Mesendoderm (in vitro differentiated cells): ENCODE measurements at regions not wholly inside any gene's neighbourhood (a gene's known extent, or its start where the extent isn't known, plus 50 kb on each side); places are given as distances from the start of the nearest gene placed in this dataset.
"Not testable (repeated sequence)": the region's sequence is repeated elsewhere in the genome, so short reads cannot be mapped to it uniquely, and the experiment has no call there.

Experiments used
- DNase-seq: peaks from one replicate; pipeline ENCODE4 v3.0.0; 2013
- H2AK5ac ChIP-seq: 2 replicates; pipeline ENCODE4 v1.6.1; 2013; ENCODE audit warnings: low read length, inconsistent platforms
- H2BK120ac ChIP-seq: 2 replicates; pipeline ENCODE4 v1.6.1; 2013; ENCODE audit warnings: low read depth, mild to moderate bottlenecking, low read length, moderate library complexity, mixed read lengths
- H2BK15ac ChIP-seq: replicated peaks from 2 replicates; pipeline ENCODE4 v1.6.1; 2013; ENCODE audit warnings: low read depth, mild to moderate bottlenecking, moderate library complexity
- H2BK5ac ChIP-seq: 2 replicates; pipeline ENCODE4 v1.6.1; 2013; ENCODE audit warnings: low read length, inconsistent platforms
- H3K18ac ChIP-seq: 2 replicates; pipeline ENCODE4 v1.6.1; 2013; ENCODE audit warnings: mild to moderate bottlenecking, low read length, mixed read lengths
- H3K23ac ChIP-seq: one replicate; pipeline ENCODE4 v1.6.1; 2013; ENCODE audit warnings: low read length
- H3K27ac ChIP-seq: 2 replicates; pipeline ENCODE4 v1.5.1; 2013; ENCODE audit warnings: low read depth, mild to moderate bottlenecking, inconsistent platforms, low read length, moderate library complexity
- H3K27me3 ChIP-seq: 2 replicates; pipeline ENCODE4 v1.6.1; 2013; ENCODE audit warnings: low read length, control low read depth, mild to moderate bottlenecking, inconsistent platforms; ENCODE audit not compliant: insufficient read depth, poor library complexity
- H3K36me3 ChIP-seq: 2 replicates; pipeline ENCODE4 v1.6.1; 2013; ENCODE audit warnings: low read length, inconsistent platforms; ENCODE audit not compliant: control insufficient read depth, insufficient read depth
- H3K4ac ChIP-seq: one replicate; pipeline ENCODE4 v1.6.1; 2013; ENCODE audit warnings: low read depth, mild to moderate bottlenecking, low read length, moderate library complexity
- H3K4me1 ChIP-seq: 2 replicates; pipeline ENCODE4 v1.6.1; 2013; ENCODE audit warnings: low read depth, low read length, inconsistent platforms; ENCODE audit not compliant: control insufficient read depth
- H3K4me2 ChIP-seq: 2 replicates; pipeline ENCODE4 v1.6.1; 2013; ENCODE audit warnings: low read length
- H3K4me3 ChIP-seq: 2 replicates; pipeline ENCODE4 v1.5.1; 2013; ENCODE audit warnings: mild to moderate bottlenecking, low read length
- H3K56ac ChIP-seq: one replicate; pipeline ENCODE4 v1.6.1; 2013; ENCODE audit warnings: low read length
- H3K79me1 ChIP-seq: 2 replicates; pipeline ENCODE4 v1.6.1; 2013; ENCODE audit warnings: low read length, inconsistent platforms
- H3K79me2 ChIP-seq: 2 replicates; pipeline ENCODE4 v1.6.1; 2013; ENCODE audit warnings: mild to moderate bottlenecking, low read length; ENCODE audit not compliant: control insufficient read depth, insufficient read depth
- H3K9ac ChIP-seq: 2 replicates; pipeline ENCODE4 v1.6.1; 2013; ENCODE audit warnings: low read length, inconsistent platforms
- H4K5ac ChIP-seq: one replicate; pipeline ENCODE4 v1.6.1; 2013; ENCODE audit warnings: low read length
- H4K8ac ChIP-seq: one replicate; pipeline ENCODE4 v1.6.1; 2013; ENCODE audit warnings: low read depth, mild to moderate bottlenecking, control low read depth, low read length, moderate library complexity
- WGBS: extraction: QIAGEN DNeasy Blood & Tissue Kit; methylation state at CpG from one replicate; pipeline ENCODE4 v1.1.7; 2013; ENCODE audit warnings: low lambda C conversion rate, missing lambda C conversion rate; ENCODE audit not compliant: insufficient coverage; ENCODE audit errors: extremely low coverage; 5-methylcytosine and 5-hydroxymethylcytosine counted together

GRCh38 chr14:82035397-82035796 is 501.7 kb upstream of the SEL1L start:
- Histone ChIP-seq H4K5ac (no peak overlapping the region), H3K4me2 (no peak overlapping the region), H3K79me1 (no peaks in the 10 kb centered on the region), H3K56ac (no peak overlapping the region), H2BK5ac (no peak overlapping the region), H3K4me3 (no peak overlapping the region), H3K23ac (no peak overlapping the region), H3K36me3 (no peaks in the 10 kb centered on the region), H3K9ac (no peak overlapping the region), H4K8ac (no peak overlapping the region), H3K4ac (no peak overlapping the region), H3K79me2 (no peaks in the 10 kb centered on the region), H3K18ac (no peak overlapping the region), H3K27me3 (no peaks in the 10 kb centered on the region), H3K27ac (no peak overlapping the region), H2BK120ac (no peak overlapping the region), H2AK5ac (no peak overlapping the region), H2BK15ac (no peak overlapping the region), H3K4me1 (no peaks in the 10 kb centered on the region)
- no CpG with 5 or more reads among the region's 3 CpGs for WGBS
- DNase-seq = no peak

DNA sequence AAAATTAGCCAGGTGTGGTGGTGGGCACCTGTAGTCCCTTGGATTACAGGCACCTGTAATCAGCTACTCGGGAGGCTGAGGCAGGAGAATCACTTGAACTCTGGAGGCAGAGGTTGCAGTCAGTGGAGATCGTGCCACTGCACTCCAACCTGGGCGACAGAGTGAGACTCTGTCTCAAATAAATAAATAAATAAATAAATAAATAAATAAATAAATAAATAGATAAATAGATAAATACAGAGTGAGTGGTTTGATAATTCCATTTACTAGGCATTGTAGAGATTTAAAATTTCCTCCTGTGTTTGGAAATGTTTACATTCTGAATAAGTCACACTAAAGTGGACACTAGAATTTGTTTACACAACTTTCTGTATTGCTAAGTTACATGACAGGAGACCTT is 504.4 kb upstream of the SEL1L start:
- not testable (repeated sequence) for H2BK15ac ChIP-seq, DNase-seq, H3K4ac ChIP-seq, H4K8ac ChIP-seq, H3K79me2 ChIP-seq, H3K23ac ChIP-seq, H3K4me1 ChIP-seq, H3K36me3 ChIP-seq, H3K4me3 ChIP-seq, H3K56ac ChIP-seq, H2BK5ac ChIP-seq, H4K5ac ChIP-seq, H3K4me2 ChIP-seq, H2BK120ac ChIP-seq, H3K27me3 ChIP-seq, H3K27ac ChIP-seq, H3K18ac ChIP-seq, H3K9ac ChIP-seq, H3K79me1 ChIP-seq, H2AK5ac ChIP-seq
- WGBS = no CpG with 5 or more reads among the region's 3 CpGs

DNA sequence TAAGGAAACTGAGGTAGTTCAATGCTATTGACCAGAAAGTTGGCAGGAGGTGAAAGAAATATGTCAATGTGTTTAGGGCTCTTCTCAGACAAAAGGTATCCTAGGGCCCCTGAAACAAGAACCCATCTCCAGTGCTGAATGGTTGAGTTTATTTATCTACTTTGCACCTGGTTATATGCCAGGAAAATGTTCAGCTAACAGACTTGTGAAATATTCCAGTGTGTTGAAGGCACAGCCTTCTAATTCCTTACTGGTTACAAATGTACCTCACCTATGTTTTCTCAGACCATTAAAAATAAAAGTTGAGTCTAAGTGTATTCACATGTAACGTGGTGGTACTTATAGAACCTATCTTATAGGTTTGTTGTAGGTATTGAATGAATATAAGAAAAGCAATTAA is 511.7 kb upstream of the SEL1L start:
- Histone ChIP-seq H3K79me1 (no peaks in the 10 kb centered on the region), H2BK5ac (no peak overlapping the region), H3K36me3 (no peaks in the 10 kb centered on the region), H3K18ac (no peak overlapping the region), H3K4ac (no peak overlapping the region), H3K56ac (no peak overlapping the region), H2BK15ac (no peak overlapping the region), H3K4me2 (no peak overlapping the region), H3K79me2 (no peaks in the 10 kb centered on the region), H3K23ac (no peak overlapping the region), H3K9ac (no peak overlapping the region), H3K27me3 (no peaks in the 10 kb centered on the region), H4K8ac (no peak overlapping the region), H3K4me3 (no peak overlapping the region), H2BK120ac (no peak overlapping the region), H2AK5ac (no peak overlapping the region), H3K27ac (no peak overlapping the region), H3K4me1 (no peaks in the 10 kb centered on the region), H4K5ac (no peak overlapping the region)
- no peak for DNase-seq
- no CpG with 5 or more reads among the region's 1 CpG for WGBS

GRCh38 chr14:82046512-82047226 is 513.0 kb upstream of the SEL1L start:
- Histone ChIP-seq H3K56ac (no peak overlapping the region), H3K9ac (no peak overlapping the region), H3K23ac (no peak overlapping the region), H4K8ac (no peak overlapping the region), H3K4me1 (no peaks in the 10 kb centered on the region), H2AK5ac (no peak overlapping the region), H3K27me3 (no peaks in the 10 kb centered on the region), H3K4me3 (no peak overlapping the region), H3K4me2 (no peak overlapping the region), H3K79me2 (no peaks in the 10 kb centered on the region), H2BK15ac (no peak overlapping the region), H3K18ac (no peak overlapping the region), H2BK120ac (no peak overlapping the region), H2BK5ac (no peak overlapping the region), H3K27ac (no peak overlapping the region), H3K79me1 (no peaks in the 10 kb centered on the region), H4K5ac (no peak overlapping the region), H3K36me3 (no peaks in the 10 kb centered on the region), H3K4ac (no peak overlapping the region)
- DNase-seq = no peak
- WGBS = no CpG with 5 or more reads among the region's 1 CpG

DNA sequence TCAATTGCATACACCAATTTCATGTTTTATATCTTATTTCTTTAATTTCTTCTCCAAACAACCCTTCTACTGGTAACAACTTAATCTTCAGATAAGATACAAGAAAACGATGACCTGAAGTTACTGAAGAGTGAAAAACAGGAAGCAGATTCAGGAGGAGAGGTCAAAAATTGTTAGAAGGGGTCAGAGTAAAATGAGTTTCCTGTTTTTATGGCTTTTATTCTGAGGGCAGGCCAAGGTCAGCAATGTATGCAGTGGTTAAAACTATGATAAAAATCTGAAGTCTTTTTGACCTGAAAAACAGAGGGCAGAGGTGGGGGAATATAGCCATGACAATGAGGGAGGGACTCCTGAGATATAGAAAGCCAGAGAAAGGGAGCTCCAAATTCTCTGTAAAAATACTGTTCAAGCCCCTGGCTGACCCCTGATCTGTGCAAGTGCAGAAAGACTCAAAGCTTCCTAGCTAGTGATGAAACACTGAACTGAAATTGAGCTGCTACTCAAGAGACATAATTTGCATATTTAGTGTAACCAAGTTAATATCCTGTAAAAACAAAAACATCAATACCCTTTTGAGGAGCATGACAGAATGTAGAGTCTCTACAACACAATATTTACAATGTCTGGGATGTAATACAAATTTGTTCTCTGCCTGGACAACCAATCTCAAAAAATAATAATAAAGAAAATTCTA is 514.3 kb upstream of the SEL1L start:
- Histone ChIP-seq H2BK120ac (no peak overlapping the region), H3K56ac (no peak overlapping the region), H3K4me3 (no peak overlapping the region), H3K4me1 (no peaks in the 10 kb centered on the region), H4K8ac (no peak overlapping the region), H3K79me1 (no peaks in the 10 kb centered on the region), H3K18ac (no peak overlapping the region), H3K23ac (no peak overlapping the region), H3K36me3 (no peaks in the 10 kb centered on the region), H3K9ac (no peak overlapping the region), H3K27ac (no peak overlapping the region), H3K79me2 (no peaks in the 10 kb centered on the region), H2BK15ac (no peak overlapping the region), H3K4ac (no peak overlapping the region), H3K4me2 (no peak overlapping the region), H2AK5ac (no peak overlapping the region), H3K27me3 (no peaks in the 10 kb centered on the region), H4K5ac (no peak overlapping the region), H2BK5ac (no peak overlapping the region)
- DNase-seq = no peak
- no CpG with 5 or more reads among the region's 1 CpG for whole genome bisulfite sequencing

DNA sequence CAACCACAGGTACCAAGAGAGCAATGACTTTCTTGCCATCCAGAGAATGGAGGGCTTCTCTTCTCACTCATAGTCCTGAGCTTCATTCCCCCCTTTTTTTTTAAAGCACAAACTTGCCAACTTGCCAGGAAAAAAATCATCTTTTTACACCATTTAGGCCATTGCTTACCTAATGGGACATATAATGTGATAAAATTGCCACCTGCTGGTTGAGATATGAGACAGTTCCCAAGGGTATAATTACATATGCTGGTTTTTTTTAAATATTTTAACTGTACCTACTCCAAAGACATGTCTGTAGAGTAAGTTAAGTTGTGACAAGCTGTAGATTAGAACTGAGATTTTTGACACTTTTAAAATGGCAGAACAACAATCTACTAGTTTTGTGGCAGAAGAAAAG is 519.1 kb upstream of the SEL1L start:
- DNase-seq = no peak
- Histone ChIP-seq H3K4me3 (no peak overlapping the region), H2BK15ac (no peak overlapping the region), H3K27me3 (no peaks in the 10 kb centered on the region), H3K4me2 (no peak overlapping the region), H3K79me1 (no peaks in the 10 kb centered on the region), H2AK5ac (no peak overlapping the region), H3K23ac (no peak overlapping the region), H3K4ac (no peak overlapping the region), H2BK5ac (no peak overlapping the region), H3K56ac (no peak overlapping the region), H2BK120ac (no peak overlapping the region), H3K27ac (no peak overlapping the region), H4K5ac (no peak overlapping the region), H3K9ac (no peak overlapping the region), H3K79me2 (no peaks in the 10 kb centered on the region), H3K18ac (no peak overlapping the region), H3K36me3 (no peaks in the 10 kb centered on the region), H4K8ac (no peak overlapping the region), H3K4me1 (no peaks in the 10 kb centered on the region)
